ENCODE measurements at regions not wholly inside any gene's neighbourhood (a gene's known extent, or its start where the extent isn't known, plus 50 kb on each side); places are given as distances from the start of the nearest gene placed in this dataset.

DNA sequence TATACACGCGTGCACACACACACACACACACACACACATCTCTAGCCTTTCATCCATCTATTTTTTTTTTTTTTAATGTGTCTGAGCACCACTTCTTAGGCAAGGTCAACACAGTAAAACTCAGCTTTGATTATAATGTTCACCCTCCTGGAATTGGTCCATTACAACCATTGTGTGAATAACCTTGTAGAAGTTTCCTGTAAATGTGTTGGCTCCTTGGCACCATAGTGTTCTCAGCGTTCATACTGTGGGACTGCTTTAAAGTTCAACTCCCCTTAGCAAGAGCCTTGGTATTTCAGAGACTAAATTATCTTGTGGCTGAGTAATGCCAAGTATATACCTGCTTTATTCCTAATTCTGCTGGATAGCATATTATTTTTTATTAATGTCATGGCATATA lies 106.3 kb upstream of the PRPS1L1 start:
- Mint-ChIP-seq H3K9me3 (no peaks in the 10 kb centered on the region), H3K4me3 (no peak overlapping the region), H3K27ac (no peak overlapping the region), H3K27me3 (ENCODE audit: insufficient read depth, low read depth, poor library complexity) (no peaks in the 10 kb centered on the region), H3K36me3 (ENCODE audit: low read depth) (no peaks in the 10 kb centered on the region), H3K4me1 (no peaks in the 10 kb centered on the region)
- H3K79me2 ChIP-seq (replicated peaks; ENCODE audit: insufficient read depth) = no peaks in the 10 kb centered on the region
- TF ChIP-seq, protein P1, sequence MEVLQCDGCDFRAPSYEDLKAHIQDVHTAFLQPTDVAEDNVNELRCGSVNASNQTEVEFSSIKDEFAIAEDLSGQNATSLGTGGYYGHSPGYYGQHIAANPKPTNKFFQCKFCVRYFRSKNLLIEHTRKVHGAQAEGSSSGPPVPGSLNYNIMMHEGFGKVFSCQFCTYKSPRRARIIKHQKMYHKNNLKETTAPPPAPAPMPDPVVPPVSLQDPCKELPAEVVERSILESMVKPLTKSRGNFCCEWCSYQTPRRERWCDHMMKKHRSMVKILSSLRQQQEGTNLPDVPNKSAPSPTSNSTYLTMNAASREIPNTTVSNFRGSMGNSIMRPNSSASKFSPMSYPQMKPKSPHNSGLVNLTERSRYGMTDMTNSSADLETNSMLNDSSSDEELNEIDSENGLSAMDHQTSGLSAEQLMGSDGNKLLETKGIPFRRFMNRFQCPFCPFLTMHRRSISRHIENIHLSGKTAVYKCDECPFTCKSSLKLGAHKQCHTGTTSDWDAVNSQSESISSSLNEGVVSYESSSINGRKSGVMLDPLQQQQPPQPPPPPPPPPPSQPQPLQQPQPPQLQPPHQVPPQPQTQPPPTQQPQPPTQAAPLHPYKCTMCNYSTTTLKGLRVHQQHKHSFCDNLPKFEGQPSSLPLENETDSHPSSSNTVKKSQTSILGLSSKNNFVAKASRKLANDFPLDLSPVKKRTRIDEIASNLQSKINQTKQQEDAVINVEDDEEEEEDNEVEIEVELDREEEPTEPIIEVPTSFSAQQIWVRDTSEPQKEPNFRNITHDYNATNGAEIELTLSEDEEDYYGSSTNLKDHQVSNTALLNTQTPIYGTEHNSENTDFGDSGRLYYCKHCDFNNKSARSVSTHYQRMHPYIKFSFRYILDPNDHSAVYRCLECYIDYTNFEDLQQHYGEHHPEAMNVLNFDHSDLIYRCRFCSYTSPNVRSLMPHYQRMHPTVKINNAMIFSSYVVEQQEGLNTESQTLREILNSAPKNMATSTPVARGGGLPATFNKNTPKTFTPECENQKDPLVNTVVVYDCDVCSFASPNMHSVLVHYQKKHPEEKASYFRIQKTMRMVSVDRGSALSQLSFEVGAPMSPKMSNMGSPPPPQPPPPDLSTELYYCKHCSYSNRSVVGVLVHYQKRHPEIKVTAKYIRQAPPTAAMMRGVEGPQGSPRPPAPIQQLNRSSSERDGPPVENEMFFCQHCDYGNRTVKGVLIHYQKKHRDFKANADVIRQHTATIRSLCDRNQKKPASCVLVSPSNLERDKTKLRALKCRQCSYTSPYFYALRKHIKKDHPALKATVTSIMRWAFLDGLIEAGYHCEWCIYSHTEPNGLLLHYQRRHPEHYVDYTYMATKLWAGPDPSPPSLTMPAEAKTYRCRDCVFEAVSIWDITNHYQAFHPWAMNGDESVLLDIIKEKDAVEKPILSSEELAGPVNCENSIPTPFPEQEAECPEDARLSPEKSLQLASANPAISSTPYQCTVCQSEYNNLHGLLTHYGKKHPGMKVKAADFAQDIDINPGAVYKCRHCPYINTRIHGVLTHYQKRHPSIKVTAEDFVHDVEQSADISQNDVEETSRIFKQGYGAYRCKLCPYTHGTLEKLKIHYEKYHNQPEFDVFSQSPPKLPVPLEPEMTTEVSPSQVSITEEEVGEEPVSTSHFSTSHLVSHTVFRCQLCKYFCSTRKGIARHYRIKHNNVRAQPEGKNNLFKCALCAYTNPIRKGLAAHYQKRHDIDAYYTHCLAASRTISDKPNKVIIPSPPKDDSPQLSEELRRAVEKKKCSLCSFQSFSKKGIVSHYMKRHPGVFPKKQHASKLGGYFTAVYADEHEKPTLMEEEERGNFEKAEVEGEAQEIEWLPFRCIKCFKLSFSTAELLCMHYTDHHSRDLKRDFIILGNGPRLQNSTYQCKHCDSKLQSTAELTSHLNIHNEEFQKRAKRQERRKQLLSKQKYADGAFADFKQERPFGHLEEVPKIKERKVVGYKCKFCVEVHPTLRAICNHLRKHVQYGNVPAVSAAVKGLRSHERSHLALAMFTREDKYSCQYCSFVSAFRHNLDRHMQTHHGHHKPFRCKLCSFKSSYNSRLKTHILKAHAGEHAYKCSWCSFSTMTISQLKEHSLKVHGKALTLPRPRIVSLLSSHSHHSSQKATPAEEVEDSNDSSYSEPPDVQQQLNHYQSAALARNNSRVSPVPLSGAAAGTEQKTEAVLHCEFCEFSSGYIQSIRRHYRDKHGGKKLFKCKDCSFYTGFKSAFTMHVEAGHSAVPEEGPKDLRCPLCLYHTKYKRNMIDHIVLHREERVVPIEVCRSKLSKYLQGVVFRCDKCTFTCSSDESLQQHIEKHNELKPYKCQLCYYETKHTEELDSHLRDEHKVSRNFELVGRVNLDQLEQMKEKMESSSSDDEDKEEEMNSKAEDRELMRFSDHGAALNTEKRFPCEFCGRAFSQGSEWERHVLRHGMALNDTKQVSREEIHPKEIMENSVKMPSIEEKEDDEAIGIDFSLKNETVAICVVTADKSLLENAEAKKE (CRISPR knock-in tag; IDR thresholded peaks at IDR 0.05) = no peak
- TF ChIP-seq, protein P2, sequence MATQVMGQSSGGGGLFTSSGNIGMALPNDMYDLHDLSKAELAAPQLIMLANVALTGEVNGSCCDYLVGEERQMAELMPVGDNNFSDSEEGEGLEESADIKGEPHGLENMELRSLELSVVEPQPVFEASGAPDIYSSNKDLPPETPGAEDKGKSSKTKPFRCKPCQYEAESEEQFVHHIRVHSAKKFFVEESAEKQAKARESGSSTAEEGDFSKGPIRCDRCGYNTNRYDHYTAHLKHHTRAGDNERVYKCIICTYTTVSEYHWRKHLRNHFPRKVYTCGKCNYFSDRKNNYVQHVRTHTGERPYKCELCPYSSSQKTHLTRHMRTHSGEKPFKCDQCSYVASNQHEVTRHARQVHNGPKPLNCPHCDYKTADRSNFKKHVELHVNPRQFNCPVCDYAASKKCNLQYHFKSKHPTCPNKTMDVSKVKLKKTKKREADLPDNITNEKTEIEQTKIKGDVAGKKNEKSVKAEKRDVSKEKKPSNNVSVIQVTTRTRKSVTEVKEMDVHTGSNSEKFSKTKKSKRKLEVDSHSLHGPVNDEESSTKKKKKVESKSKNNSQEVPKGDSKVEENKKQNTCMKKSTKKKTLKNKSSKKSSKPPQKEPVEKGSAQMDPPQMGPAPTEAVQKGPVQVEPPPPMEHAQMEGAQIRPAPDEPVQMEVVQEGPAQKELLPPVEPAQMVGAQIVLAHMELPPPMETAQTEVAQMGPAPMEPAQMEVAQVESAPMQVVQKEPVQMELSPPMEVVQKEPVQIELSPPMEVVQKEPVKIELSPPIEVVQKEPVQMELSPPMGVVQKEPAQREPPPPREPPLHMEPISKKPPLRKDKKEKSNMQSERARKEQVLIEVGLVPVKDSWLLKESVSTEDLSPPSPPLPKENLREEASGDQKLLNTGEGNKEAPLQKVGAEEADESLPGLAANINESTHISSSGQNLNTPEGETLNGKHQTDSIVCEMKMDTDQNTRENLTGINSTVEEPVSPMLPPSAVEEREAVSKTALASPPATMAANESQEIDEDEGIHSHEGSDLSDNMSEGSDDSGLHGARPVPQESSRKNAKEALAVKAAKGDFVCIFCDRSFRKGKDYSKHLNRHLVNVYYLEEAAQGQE (IDR thresholded peaks at IDR 0.05; ENCODE audit: unreplicated experiment) = no peak
- TF ChIP-seq JUNB (IDR thresholded peaks at IDR 0.05; ENCODE audit: unreplicated experiment) (no peak), EZH2phosphoT487 (IDR thresholded peaks at IDR 0.05; ENCODE audit: unreplicated experiment) (no peak), EZH2 (IDR thresholded peaks at IDR 0.05; ENCODE audit: low read depth, unreplicated experiment) (no peak), CREB1 (CRISPR knock-in tag; IDR thresholded peaks at IDR 0.05; ENCODE audit: low read depth) (no peak), POLR2AphosphoS5 (IDR thresholded peaks at IDR 0.05; ENCODE audit: low read depth) (no peak), ZNF331 (CRISPR knock-in tag; IDR thresholded peaks at IDR 0.05; ENCODE audit: low read depth) (no peak), STAT1 (IDR thresholded peaks at IDR 0.05; ENCODE audit: unreplicated experiment) (no peak), NANOG (IDR thresholded peaks at IDR 0.05; ENCODE audit: borderline replicate concordance) (no peak), ZNF114 (CRISPR knock-in tag; IDR thresholded peaks at IDR 0.05) (no peak)
- TF ChIP-seq, protein P3, sequence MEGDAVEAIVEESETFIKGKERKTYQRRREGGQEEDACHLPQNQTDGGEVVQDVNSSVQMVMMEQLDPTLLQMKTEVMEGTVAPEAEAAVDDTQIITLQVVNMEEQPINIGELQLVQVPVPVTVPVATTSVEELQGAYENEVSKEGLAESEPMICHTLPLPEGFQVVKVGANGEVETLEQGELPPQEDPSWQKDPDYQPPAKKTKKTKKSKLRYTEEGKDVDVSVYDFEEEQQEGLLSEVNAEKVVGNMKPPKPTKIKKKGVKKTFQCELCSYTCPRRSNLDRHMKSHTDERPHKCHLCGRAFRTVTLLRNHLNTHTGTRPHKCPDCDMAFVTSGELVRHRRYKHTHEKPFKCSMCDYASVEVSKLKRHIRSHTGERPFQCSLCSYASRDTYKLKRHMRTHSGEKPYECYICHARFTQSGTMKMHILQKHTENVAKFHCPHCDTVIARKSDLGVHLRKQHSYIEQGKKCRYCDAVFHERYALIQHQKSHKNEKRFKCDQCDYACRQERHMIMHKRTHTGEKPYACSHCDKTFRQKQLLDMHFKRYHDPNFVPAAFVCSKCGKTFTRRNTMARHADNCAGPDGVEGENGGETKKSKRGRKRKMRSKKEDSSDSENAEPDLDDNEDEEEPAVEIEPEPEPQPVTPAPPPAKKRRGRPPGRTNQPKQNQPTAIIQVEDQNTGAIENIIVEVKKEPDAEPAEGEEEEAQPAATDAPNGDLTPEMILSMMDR (conservative IDR thresholded peaks at IDR 0.05; ENCODE audit: low read depth in 2 of 2) = no peak
- TF ChIP-seq, protein P4, sequence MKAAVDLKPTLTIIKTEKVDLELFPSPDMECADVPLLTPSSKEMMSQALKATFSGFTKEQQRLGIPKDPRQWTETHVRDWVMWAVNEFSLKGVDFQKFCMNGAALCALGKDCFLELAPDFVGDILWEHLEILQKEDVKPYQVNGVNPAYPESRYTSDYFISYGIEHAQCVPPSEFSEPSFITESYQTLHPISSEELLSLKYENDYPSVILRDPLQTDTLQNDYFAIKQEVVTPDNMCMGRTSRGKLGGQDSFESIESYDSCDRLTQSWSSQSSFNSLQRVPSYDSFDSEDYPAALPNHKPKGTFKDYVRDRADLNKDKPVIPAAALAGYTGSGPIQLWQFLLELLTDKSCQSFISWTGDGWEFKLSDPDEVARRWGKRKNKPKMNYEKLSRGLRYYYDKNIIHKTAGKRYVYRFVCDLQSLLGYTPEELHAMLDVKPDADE (IDR thresholded peaks at IDR 0.05) = no peak
- no peak overlapping the region for H3K4me2 ChIP-seq
- H3K27ac ChIP-seq (ENCODE audit: low read depth) = no peak overlapping the region
- no peak overlapping the region for H3K4me3 ChIP-seq
- no peaks in the 10 kb centered on the region for H4K20me1 ChIP-seq (replicated peaks; ENCODE audit: insufficient read depth)
- no peaks in the 10 kb centered on the region for H3K9me2 ChIP-seq (ENCODE audit: insufficient read depth)
- DNase-seq (ENCODE audit: low spot score) (no peak), ATAC-seq (no peak)
- H3K4me1 ChIP-seq (ENCODE audit: insufficient read depth) = no peaks in the 10 kb centered on the region
- H2AFZ ChIP-seq = no peak overlapping the region
- no peaks in the 10 kb centered on the region for H3K36me3 ChIP-seq (ENCODE audit: insufficient read depth)
- no peaks in the 10 kb centered on the region for H3F3A ChIP-seq (replicated peaks; ENCODE audit: low read depth)
- no peaks in the 10 kb centered on the region for H3K27me3 ChIP-seq (ENCODE audit: insufficient read depth)

All from GM23338 (cell line).